ENCODE measurements at regions not wholly inside any gene's neighbourhood (a gene's known extent, or its start where the extent isn't known, plus 50 kb on each side); places are given as distances from the start of the nearest gene placed in this dataset.
"Not testable (repeated sequence)": the region's sequence is repeated elsewhere in the genome, so short reads cannot be mapped to it uniquely, and the experiment has no call there.

DNA sequence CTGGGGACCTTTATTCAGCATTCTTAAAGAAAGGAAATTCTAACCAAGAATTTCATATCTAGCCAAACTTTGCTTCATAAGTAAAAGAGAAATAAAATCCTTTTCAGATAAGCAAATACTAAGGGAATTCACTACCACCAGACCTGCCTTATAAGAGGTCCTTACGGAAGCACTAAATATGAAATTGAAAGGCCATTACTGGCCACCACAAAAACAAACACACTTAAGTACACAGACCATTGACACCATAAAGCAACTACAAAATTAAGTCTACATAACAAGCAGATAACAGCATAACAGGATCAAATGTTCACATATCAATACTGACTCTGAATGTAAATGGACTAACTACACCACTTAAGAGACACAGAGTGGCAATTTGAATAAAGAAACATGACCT, 361.4 kb upstream of the POU5F2 start:
- DNase-seq: no peak

DNA sequence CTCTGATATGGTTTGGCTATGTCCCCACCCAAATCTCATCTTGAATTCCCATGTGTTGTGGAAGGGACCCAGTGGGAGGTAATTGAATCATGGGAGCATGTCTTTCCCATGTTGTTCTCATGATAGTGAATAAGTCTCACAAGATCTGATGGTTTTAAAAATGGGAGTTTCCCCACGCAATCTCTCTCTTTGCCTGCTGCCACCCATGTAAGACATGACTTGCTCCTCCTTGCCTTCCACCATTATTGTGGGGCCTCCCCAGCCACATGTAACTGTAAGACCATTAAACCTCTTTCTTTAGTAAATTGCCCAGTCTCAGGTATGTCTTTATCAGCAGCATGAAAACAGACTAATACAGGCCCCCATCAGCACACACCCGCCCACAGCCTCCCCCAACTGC, 356.0 kb upstream of the POU5F2 start:
- not testable (repeated sequence) for DNase-seq

DNA sequence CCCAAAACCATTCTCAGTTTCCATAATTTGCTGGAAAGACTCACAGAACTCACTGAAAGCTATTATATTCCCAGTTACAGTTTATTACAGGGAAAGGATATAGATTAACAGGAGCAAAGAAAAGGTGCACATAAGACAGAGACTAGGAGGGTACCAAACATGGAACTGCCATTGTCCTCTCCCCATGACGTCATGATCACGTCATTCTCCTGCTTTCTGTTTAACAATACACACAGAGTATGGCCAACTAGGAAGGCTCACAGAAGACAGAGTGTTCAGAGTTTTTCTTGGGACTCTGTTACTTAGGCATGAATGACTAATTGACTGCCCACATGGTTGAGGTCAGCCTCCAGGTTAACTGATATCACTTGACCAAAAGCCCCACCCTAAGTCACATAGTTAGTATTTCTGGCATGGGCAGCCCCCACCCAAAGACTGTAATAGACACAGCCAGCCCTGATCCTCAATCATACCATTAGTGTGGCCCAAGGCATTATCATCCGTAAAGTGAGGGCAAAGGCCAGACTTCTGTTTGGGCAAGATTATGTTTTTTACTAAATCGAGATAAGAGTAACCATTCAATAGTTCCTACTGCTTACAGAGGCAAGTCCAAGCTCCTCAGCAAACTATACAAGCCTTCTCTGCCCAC, 353.5 kb upstream of the POU5F2 start:
- no peak for DNase-seq

DNA sequence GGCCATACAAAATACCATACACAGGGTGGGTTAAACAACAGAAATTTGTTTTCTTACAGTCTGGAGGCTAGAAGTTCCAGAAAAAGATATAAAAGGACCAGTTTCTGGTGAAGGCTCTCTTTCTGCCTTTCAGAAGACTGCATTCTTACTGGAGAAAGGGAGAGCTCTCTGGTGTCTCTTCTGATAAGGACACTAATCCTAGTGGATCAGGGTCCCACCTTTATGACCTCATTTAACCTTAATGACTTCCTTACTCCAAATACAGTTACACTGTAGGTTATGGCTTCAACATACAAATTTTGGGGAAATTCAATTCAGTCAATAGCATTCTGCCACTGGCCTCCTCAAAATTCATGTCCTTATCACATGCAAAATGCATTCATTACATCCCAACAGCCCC, 351.9 kb upstream of the POU5F2 start:
- no peak for DNase-seq

DNA sequence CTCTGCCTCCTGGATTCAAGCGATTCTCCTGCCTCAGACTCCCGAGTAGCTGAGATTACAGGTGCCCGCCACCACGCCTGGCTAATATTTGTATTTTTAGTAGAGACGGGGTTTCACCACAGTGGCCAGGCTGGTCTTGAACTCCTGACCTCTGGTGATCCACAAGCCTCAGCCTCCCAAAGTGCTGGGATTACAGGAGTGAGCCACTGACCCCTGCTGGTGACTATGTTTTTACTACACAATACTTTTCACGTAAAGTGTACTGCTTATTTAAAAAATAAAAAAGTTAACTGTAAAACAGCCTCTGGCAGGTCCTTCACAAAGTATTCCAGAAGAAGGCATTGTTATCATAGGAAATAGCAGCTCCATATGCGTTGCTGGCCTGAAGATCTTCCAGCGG, 345.2 kb upstream of the POU5F2 start:
- not testable (repeated sequence) for DNase-seq

DNA sequence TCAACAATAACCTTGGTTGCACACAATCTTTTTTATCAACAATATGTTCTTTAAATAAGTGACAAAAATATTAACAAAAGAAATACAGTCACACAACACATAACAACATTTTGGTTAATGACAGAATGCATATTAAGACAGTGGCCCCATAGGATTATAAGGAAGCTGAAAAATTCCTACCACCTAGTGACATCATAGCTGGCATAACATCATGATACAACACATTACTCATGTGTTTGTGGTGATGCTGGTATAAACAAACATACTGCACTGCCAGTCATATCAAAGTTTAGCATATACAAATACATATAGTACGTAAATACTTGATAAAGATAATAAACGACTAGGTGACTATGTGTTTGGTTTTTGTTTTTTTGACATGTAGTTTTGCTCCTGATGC, 344.8 kb upstream of the POU5F2 start:
- DNase-seq: no peak

DNA sequence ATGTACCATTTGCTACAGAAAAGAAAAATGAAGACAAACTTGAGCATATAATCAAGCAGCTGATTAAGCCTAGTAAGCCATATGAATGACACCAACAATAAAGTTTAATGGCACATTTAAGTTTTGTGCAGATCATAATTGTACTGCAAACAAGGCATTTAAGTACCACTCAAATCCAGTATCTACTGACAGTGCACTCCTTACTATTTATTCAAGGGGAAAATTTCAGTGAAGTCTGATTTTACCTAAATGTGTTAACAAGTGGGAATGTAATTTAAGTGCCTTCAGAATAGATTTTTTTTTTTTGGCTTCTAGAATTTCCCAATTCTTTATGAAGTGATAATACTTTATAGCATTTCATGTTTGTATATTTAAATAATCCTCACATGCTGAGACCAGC, 341.0 kb upstream of the POU5F2 start:
- DNase-seq: no peak

DNA sequence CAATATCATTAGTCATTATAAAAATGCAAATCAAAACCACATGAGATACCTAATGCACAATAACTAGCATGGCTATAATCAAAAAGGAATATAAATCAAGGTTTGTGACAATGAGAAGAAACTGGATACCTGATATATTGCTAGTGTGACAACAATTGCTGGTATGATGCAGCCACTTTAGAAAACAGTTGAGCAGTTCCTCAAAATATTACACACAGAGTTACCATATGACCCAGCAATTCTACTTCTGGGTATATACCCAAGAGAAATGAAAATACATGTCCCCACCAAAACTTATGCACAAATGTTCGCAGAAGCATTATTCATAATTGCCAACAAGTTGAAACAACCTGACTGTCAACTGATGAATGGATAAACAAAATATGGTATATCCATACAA, 339.7 kb upstream of the POU5F2 start:
- no peak for DNase-seq

DNA sequence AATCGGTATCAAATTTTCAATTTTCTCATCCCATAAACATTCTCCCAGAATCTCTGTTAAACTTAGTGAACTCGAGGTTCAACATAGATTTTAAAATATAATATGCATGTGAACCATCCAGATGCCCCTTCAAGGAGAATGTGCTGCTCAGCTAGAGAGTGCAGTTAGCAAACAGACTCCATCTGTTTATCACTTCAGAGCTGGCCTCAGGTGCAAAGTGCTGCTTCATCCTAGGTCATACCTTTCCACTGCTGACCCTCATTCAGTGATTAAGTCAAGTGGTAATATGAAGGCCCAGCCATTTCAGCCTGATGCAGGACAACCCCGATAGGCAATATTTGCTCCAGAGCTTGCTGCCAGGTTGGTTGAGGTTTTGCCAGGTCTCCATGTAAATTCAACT, 339.0 kb upstream of the POU5F2 start:
- no peak for DNase-seq

DNA sequence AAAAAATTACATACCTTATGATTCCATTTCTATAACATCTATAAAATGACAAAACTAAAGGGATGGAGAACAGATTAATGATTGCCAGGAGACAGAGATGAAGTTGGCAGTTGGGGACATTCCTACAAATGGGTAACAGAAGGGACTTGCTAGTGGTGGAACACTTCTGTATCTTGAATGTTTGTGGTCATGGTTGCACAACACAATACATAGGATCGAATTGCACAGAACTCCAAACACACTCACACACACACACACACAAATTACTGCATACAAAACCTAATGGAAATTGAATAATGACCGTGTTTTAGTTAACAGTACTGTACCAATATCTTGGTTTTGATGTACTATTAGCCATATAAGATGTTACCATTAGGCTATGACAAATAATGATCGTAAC, 330.7 kb upstream of the POU5F2 start:
- DNase-seq: no peak

DNA sequence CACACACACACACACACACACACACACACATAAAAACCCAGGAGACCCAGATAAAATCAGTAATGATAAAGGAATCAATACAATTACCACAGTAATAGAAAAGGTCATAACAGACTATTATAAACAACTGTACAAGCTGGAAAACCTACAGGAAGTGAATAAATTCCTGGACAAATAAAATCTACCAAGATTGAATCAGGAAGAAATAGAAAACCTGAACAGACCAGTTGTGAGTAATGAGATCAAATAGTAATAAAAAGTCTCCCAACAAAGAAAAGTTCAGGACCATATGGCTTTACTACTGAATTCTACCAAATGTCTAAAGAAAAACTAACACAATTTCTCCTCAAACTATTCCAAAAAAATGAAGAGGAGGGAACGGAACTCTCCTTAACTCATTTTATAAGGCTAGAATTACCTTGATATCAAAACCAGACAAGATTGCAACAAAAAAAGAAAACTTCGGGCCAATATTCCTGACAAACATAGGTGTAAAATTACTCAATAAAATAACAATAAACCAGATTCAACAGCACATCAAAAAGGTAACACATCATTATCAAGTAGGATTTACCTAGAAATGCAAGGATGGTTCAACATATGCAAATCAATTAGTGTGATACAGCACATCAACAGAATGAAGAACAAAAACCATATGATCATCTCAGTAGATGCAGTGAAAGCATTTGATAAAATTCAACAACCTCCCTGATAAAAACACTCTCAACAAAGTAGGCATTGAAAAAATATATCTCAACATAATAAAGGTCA, 325.2 kb upstream of the POU5F2 start:
- DNase-seq: no peak

DNA sequence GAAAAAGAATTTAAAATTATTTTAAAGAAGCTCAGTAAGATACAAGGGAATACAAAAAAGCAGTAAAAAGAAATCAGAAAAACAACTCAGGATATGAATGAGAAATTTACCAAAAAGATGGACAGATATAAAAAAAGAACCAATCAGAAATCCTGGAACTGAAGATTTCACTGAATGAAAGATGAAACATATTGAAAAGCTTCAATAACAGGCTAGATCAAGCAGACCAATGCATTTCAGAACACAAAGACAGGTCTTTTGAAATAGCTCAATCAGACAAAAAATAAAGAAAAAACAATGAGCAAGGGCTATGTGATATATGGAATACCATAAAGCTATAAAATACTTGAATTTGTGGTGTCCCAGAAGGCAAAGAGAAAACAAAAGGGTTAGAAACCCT, 322.6 kb upstream of the POU5F2 start:
- no peak for DNase-seq

DNA sequence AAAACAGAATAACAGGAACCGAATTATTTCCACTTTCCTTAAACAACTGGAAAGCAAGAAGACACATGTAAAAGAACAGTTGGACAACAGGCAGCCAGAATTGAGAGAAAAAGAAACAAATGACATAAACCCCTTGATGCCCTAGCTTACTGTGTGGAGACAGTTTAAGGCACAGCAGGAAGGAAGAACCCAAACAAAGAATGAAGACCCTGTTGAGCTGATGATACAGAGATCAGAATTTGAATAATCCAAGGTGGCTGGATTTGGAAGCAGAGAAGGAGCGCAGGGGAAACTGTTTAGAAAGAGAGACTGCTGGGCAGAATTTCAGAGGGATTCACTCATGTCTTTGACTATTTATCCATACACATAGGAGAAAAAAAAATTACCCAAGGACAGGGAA, 316.3 kb upstream of the POU5F2 start:
- DNase-seq: no peak

DNA sequence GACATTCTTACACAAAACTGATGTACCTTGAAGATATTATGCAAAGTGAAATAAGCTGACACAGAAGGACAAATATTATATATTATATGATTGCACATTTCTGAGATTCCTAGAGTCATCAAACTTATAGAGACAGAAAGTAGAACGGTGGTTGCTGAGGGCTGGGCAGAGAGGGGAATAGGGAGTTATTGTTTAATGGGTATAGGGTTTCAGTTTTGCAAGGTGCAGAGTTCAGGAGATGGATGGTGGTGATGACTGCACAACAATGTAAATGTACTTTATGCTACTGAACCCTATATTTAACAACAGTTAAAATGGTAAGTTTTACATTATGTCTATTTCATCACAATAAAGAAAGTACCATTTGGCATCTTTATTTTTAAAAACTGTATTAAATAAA, 315.8 kb upstream of the POU5F2 start:
- DNase-seq: no peak

DNA sequence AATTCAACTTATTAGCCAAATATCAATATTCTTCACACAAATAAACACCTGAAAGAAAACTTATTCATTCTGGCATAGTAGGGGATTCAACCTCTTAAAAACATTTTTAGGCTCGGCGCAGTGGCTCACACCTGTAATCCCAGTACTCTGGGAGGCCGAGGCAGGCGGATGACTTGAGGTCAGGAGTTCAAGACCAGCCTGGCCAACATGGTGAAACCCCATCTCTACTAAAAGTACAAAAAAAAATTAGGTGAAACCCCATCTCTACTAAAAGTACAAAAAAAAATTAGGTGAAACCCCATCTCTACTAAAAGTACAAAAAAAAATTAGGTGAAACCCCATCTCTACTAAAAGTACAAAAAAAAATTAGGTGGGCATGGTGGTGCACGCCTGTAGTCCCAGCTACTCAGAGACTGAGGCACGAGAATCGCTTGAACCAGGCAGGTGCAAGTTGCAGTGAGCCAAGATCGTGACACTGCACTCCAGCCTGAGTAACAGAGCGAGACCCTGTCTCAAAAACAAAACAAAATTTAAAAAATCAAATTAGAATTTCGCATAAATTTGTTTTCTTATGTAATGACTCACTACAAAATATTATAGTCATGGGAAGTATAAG, 308.0 kb upstream of the POU5F2 start:
- not testable (repeated sequence) for DNase-seq

DNA sequence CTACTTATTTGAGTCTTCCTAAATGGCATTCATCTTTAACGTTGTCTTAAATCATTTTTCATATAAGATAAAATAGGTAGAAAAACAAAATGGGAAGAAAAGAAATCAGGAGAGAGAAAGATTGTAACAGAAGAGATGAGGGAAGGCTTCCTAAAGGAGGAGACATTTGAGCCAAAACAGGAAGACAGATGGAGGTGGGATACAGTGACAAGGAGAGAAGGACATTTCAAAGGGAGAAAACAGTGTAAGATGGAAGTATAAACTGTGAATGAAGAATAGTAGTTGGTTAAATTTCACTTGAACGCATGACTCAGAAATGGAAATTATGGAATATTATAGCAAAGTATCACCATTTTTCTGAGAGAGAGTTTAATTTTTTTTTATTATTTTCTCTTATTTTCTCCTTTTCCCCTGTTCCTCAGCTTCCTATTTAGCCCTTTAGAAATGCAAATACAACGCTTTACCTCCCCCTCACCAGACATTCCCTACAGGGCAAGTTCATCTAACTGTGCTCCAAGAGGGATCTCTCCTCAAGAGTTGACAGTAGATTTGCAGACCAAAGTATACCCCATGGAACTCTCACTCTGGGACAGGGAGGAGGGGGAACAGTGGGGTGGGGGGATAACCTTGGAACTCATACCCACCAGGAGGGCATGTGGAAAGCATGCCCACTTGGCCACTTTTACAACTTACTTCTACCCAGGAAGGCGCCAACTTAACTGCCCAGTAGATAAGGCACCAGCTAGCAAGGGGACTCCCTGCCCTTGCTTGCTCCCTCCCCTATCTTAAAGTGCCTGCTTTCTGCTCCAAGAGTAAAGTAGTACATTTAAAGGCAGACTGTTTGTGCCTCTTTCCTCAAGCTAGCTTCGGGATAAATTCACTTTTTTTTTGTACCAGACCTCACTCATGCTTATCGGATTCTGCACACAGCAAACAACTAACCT, 304.7 kb upstream of the POU5F2 start:
- no peak for DNase-seq

DNA sequence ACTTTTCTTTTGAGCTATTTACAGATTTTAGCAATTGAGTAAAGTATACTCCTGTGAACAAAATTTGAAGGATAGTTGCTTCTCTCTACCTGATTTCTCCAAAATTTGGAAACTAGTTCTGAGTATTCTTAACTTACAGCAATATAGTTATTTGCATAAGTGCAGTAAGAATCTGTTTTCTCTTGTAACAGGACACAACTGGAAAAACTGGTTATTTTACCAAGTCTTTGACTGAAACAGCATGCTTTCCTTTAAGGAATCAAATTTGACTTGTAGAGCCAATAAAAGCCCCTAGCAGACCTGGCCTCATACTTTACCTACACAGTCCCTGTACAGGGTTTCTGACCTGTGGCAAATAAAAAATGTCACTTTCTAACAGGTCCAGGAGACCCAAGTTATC, 301.9 kb upstream of the POU5F2 start:
- DNase-seq: no peak

DNA sequence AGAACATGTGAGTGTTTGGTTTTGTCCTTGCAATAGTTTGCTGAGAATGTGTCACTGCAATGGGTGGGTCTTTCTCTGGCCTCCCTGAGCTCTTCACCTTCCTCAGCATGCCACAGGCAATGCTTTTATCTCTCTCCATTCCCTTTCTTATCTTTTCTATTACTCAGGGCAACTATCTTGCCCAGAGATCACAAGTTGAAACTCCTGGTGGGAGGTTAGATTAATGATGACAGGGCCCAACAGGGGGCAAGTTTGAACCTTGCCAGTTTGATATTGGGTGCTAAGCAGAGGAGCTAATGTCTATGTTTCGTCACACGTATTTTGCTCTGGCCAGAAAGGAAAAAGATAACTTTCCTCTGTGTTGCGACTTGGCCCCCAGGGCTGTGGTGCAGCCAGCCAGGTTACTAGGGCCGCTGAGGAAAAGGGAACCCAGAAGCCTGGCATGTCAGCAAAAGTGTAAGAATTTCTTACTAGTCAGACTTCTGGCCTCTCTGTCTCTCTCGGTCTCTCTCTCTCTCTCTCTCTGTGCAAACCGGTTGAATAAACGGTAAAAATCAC, 299.3 kb upstream of the POU5F2 start:
- DNase-seq: no peak

DNA sequence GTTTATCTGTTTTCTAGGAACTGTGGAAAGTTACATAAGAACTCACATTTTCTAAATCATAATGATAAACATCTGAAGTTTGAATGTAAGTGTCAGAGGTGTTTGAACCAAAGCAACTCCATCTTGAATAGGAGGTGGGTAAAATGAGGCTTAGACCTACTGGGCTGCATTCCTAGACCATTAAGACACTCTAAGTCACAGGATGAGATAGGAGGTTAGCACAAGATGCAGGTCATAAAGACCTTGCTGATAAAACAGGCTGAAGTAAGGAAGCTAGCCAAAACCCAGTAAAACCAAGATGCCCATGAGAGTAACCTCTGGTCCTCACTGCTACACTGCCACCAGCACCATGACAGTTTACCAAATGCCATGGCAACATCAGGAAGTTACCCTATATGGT, 297.7 kb upstream of the POU5F2 start:
- DNase-seq: no peak

DNA sequence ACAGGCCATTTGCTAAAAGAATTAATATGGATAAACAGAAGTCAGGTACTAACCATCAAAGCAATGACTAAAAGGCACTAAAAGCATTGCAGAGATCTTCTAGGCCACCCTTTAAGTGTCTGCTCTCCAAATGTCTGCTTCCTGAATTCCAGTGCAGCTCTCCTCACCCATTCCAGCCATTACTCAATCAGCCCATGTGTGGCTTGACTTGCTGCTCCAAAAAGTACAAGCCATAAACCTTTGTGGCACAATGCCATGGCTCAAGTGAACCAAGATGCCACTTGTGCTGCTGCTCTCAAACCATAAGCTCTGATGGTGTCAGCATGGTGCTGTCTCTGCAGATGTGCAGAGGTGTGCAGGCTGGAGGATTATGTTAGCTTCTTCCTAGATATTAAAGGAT, 290.2 kb upstream of the POU5F2 start:
- no peak for DNase-seq

DNA sequence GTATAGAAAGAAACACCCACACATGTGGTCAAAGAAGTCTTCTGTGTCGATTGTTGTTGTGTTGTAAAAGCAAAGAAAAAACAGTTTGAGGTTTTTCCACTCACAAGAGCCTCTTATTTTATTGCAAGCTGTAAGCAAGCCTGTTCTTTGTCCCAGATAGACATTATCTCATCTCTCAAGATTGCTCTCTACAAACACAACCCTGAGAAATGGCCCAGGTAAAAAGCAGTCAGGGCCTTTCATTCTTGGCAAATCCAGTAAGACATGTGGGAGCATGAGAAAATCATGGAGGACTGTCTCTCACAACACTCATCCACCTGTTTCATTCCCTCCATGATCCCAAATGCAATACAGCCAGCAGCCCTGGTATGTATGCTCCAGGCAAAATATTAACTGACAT, 286.6 kb upstream of the POU5F2 start:
- no peak for DNase-seq

DNA sequence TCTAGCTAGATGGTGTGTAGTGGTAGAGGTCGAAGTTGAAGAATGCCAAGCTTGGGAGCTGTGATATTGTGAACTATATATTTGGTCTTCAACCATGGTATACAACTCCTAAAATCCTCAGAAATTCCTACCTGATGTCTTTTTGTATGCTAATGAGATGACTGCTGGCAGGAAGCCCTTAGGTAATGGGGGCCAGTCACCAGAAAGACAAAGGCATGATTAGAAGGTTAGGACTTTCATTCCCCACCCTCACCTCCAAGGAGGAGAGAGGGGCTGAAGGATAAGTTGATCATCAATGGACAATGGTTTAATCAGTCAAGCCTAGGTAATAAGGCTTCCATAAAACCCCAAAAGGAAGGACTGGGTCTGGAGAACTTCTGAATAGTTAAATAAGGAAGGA, 285.7 kb upstream of the POU5F2 start:
- no peak for DNase-seq
